ENCODE measurements at regions not wholly inside any gene's neighbourhood (a gene's known extent, or its start where the extent isn't known, plus 50 kb on each side); places are given as distances from the start of the nearest gene placed in this dataset.
A peak's percentile ranks its signal among the peaks of the same experiment; 100 is the strongest.
"Not testable (repeated sequence)": the region's sequence is repeated elsewhere in the genome, so short reads cannot be mapped to it uniquely, and the experiment has no call there.

DNA sequence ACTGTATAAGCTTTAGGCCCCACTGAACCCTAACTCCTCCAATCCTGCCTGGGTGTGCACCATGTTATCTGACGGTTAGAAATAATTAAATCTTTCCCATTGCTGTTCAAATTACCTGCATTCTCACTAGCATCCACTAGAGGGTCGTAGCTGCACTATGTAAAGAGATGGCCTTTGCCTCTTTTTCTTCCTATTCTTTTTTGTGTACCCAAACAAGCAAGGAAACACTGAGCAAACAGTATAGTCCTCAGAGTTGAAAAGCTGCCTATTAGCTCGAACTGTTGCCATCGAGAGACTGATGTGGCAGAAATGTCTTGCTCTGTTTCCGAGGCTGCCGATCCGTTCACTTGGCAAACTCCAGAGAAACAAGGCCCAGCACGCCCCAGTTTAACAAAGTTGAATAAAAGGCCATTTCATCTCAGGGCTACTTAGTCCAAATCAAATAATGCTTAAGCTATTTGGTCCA lies 163.8 kb upstream of the TRPM3 start:
- H3K9me3 ChIP-seq (ENCODE audit: control insufficient read depth in 2 of 3, low read length in 3 of 3): no peaks in the 10 kb centered on the region
- CTCF ChIA-PET: interaction anchor here (0.7 to 2.5 kb wide), 5 partner anchors 484 to 994 kb away, joined by 3 to 12 read pairs (median 5); no protein-coding TSS in a partner anchor
- no peak overlapping the region for H3K27ac Mint-ChIP-seq
- H3K27me3 ChIP-seq (ENCODE audit: control insufficient read depth in 2 of 2, insufficient read depth in 2 of 2, low read length in 2 of 2): no peaks in the 10 kb centered on the region
- no peaks in the 10 kb centered on the region for H3K4me1 ChIP-seq (ENCODE audit: control insufficient read depth in 2 of 2, insufficient read depth in 2 of 2, low read length in 2 of 2)
- intact Hi-C loops (cut with micrococcal nuclease): loop anchor here (1.0 to 10.0 kb wide), 7 partner anchors 320 to 988 kb away; no protein-coding TSS in a partner anchor
- POLR2A ChIA-PET: interaction anchor here (1.0 kb wide), 1 partner anchor 483 kb away, joined by 4 read pairs; the partner anchor contains the start of gene CEMIP2
- H3K36me3 Mint-ChIP-seq: no peaks in the 10 kb centered on the region
- H3K4me1 Mint-ChIP-seq: peaks cover 0 to 3% (median 0%) of the 10 kb centered on the region in 7 donors
- ATAC-seq: peak; percentile 79
- H3K36me3 ChIP-seq (ENCODE audit: control insufficient read depth in 2 of 3, insufficient read depth in 3 of 3, low read length in 3 of 3): no peaks in the 10 kb centered on the region
- no peaks in the 10 kb centered on the region for H3K9me3 Mint-ChIP-seq
- H3K4me3 Mint-ChIP-seq: no peak overlapping the region
- peak in 6 of 9 donors; percentile 10 to 42 (median 36) for DNase-seq
- no peak overlapping the region for H3K27ac ChIP-seq (ENCODE audit: low read depth, low read length)
- H3K27me3 Mint-ChIP-seq: peaks cover 2 to 9% (median 6%) of the 10 kb centered on the region in 5 donors
- H3K4me3 ChIP-seq (ENCODE audit: low read length): no peak overlapping the region

DNA sequence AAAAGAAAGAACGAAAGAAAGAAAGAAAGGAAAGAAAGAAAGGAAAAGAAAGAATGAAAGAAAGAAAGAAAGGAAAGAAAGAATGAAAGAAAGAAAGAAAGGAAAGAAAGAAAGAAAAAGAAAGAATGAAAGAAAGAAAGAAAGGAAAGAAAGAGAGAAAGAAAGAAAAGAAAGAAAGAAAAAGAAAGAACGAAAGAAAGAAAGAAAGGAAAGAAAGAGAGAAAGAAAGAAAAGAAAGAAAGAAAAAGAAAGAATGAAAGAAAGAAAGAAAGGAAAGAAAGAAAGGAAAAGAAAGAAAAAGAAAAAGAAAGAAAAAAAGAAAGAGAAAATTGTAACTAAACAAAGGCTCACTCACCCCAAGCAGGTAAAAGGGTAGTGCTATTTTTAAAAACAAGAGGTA lies 160.7 kb upstream of the TRPM3 start:
- POLR2A ChIA-PET; H3K4me1 ChIP-seq (ENCODE audit: control insufficient read depth in 2 of 2, insufficient read depth in 2 of 2, low read length in 2 of 2); H3K27me3 ChIP-seq (ENCODE audit: control insufficient read depth in 2 of 2, insufficient read depth in 2 of 2, low read length in 2 of 2); H3K4me1 Mint-ChIP-seq; H3K9me3 Mint-ChIP-seq; H3K4me3 Mint-ChIP-seq; ATAC-seq; H3K4me3 ChIP-seq (ENCODE audit: low read length); CTCF ChIA-PET; H3K27ac Mint-ChIP-seq; H3K27ac ChIP-seq (ENCODE audit: low read depth, low read length); H3K36me3 ChIP-seq (ENCODE audit: control insufficient read depth in 2 of 3, insufficient read depth in 3 of 3, low read length in 3 of 3); H3K9me3 ChIP-seq (ENCODE audit: control insufficient read depth in 2 of 3, low read length in 3 of 3); DNase-seq; H3K36me3 Mint-ChIP-seq: not testable (repeated sequence)
- peaks cover 0 to 15% (median 9%) of the 10 kb centered on the region in 5 donors for H3K27me3 Mint-ChIP-seq
- intact Hi-C loops (cut with micrococcal nuclease): loop anchor here (10.0 kb wide), 1 partner anchor 323 kb away; no protein-coding TSS in a partner anchor

- ATAC-seq: no peak
- intact Hi-C loops (cut with micrococcal nuclease): no loop called here
- H3K36me3 Mint-ChIP-seq: no peaks in the 10 kb centered on the region
- H3K4me3 ChIP-seq (ENCODE audit: low read length): no peak overlapping the region
- ChIA-PET CTCF (no interaction called here), POLR2A (no interaction called here)
- H3K27ac ChIP-seq (ENCODE audit: low read depth, low read length): no peak overlapping the region
- peaks cover 2 to 20% (median 9%) of the 10 kb centered on the region in 5 donors for H3K27me3 Mint-ChIP-seq
- H3K4me1 Mint-ChIP-seq: peaks cover 0 to 3% (median 0%) of the 10 kb centered on the region in 7 donors
- no peaks in the 10 kb centered on the region for H3K27me3 ChIP-seq (ENCODE audit: control insufficient read depth in 2 of 2, insufficient read depth in 2 of 2, low read length in 2 of 2)
- H3K4me1 ChIP-seq (ENCODE audit: control insufficient read depth in 2 of 2, insufficient read depth in 2 of 2, low read length in 2 of 2): no peaks in the 10 kb centered on the region
- no peak overlapping the region for H3K4me3 Mint-ChIP-seq
- no peaks in the 10 kb centered on the region for H3K9me3 ChIP-seq (ENCODE audit: control insufficient read depth in 2 of 3, low read length in 3 of 3)
- peak overlapping the region in 1 of 9 donors; percentile 12 for H3K27ac Mint-ChIP-seq
- H3K9me3 Mint-ChIP-seq: no peaks in the 10 kb centered on the region
- no peak for DNase-seq
- H3K36me3 ChIP-seq (ENCODE audit: control insufficient read depth in 2 of 3, insufficient read depth in 3 of 3, low read length in 3 of 3): no peaks in the 10 kb centered on the region
Measured at GRCh38 chr9:71279151-71279739, 157.8 kb upstream of the TRPM3 start.

DNA sequence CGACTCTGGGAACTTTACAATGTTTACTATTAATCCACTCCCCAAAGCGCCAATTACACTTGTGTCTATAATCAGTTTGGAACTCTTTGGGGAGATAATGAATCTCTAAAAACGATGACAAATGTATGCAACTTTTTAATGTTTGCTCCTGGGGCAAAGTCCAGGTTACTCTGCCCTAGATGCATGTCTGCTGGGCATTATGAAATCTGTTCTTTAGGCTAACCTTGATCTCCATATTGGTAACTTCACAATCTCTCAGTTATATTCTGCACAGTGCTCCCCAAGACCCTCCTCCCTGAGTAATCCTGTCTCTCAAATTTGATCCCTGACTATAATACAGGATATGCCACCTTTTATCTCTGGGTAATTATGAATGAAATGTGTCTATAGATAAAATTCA lies 152.2 kb upstream of the TRPM3 start:
- H3K4me1 ChIP-seq (ENCODE audit: control insufficient read depth in 2 of 2, insufficient read depth in 2 of 2, low read length in 2 of 2): no peaks in the 10 kb centered on the region
- no peak overlapping the region for H3K27ac ChIP-seq (ENCODE audit: low read depth, low read length)
- DNase-seq: no peak
- Mint-ChIP-seq H3K27ac (no peak overlapping the region), H3K4me1 (no peaks in the 10 kb centered on the region), H3K27me3 (peaks cover 0 to 21% (median 9%) of the 10 kb centered on the region in 5 donors), H3K9me3 (peaks cover 0 to 3% (median 0%) of the 10 kb centered on the region in 11 donors), H3K4me3 (no peak overlapping the region), H3K36me3 (no peaks in the 10 kb centered on the region)
- CTCF ChIA-PET: no interaction called here
- ATAC-seq: no peak
- POLR2A ChIA-PET: no interaction called here
- no peak overlapping the region for H3K4me3 ChIP-seq (ENCODE audit: low read length)
- no peaks in the 10 kb centered on the region for H3K36me3 ChIP-seq (ENCODE audit: control insufficient read depth in 2 of 3, insufficient read depth in 3 of 3, low read length in 3 of 3)
- intact Hi-C loops (cut with micrococcal nuclease): no loop called here
- H3K27me3 ChIP-seq (ENCODE audit: control insufficient read depth in 2 of 2, insufficient read depth in 2 of 2, low read length in 2 of 2): no peaks in the 10 kb centered on the region
- H3K9me3 ChIP-seq (ENCODE audit: control insufficient read depth in 2 of 3, low read length in 3 of 3): no peaks in the 10 kb centered on the region

DNA sequence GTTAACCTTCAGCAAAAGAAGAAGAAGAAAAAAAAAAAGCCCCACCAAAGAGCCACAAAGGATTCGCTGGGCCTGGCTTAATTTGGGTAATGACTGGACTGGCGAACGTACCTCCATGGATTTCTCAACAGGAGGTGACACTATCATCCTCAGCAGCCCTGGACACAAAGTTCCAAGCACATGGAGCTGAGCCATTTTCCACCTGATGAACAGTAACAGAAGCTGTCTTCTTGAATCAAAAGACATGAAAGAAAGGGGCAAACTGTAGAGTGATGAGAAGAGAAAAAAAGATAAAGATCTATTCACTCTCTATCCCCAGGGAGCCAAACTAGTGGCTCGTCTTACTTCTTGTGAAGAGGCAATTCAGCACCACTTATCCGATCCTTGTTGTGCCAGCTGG lies 150.2 kb upstream of the TRPM3 start:
- Histone ChIP-seq H3K4me3 (ENCODE audit: low read length) (no peak overlapping the region), H3K27ac (ENCODE audit: low read depth, low read length) (no peak overlapping the region), H3K9me3 (ENCODE audit: control insufficient read depth in 2 of 3, low read length in 3 of 3) (no peaks in the 10 kb centered on the region), H3K36me3 (ENCODE audit: control insufficient read depth in 2 of 3, insufficient read depth in 3 of 3, low read length in 3 of 3) (no peaks in the 10 kb centered on the region), H3K4me1 (ENCODE audit: control insufficient read depth in 2 of 2, insufficient read depth in 2 of 2, low read length in 2 of 2) (no peaks in the 10 kb centered on the region), H3K27me3 (ENCODE audit: control insufficient read depth in 2 of 2, insufficient read depth in 2 of 2, low read length in 2 of 2) (no peaks in the 10 kb centered on the region)
- ChIA-PET POLR2A (no interaction called here), CTCF (interaction anchor here (0.7 kb wide), 1 partner anchor 10 kb away, joined by 3 read pairs; no protein-coding TSS in a partner anchor)
- peaks cover 0 to 22% (median 15%) of the 10 kb centered on the region in 5 donors for H3K27me3 Mint-ChIP-seq
- ATAC-seq: no peak
- DNase-seq: no peak
- H3K27ac Mint-ChIP-seq: no peak overlapping the region
- H3K9me3 Mint-ChIP-seq: peaks cover 0 to 5% (median 0%) of the 10 kb centered on the region in 11 donors
- no peaks in the 10 kb centered on the region for H3K36me3 Mint-ChIP-seq
- intact Hi-C loops (cut with micrococcal nuclease): no loop called here
- no peaks in the 10 kb centered on the region for H3K4me1 Mint-ChIP-seq
- H3K4me3 Mint-ChIP-seq: no peak overlapping the region

DNA sequence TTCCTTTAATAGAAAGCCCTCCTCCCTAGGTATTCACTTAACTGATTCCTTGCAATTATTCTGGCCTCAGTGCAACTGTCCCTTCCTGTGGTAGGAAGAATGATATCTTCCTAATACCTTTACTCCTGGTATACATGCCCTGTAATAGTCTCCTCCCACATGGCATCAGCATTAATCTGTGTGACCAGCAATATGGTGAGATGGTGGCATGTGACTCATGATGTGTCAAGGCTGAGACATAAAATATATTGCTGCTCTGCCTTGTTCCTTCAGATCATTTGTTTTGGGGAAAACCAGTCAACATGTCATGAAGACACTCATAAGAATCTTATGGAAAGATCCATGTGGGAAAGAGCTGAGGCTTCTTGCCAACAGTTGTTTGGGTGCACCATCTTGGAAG lies 149.1 kb upstream of the TRPM3 start:
- Histone ChIP-seq H3K27ac (ENCODE audit: low read depth, low read length) (no peak overlapping the region), H3K9me3 (ENCODE audit: control insufficient read depth in 2 of 3, low read length in 3 of 3) (no peaks in the 10 kb centered on the region), H3K36me3 (ENCODE audit: control insufficient read depth in 2 of 3, insufficient read depth in 3 of 3, low read length in 3 of 3) (no peaks in the 10 kb centered on the region), H3K27me3 (ENCODE audit: control insufficient read depth in 2 of 2, insufficient read depth in 2 of 2, low read length in 2 of 2) (no peaks in the 10 kb centered on the region), H3K4me1 (ENCODE audit: control insufficient read depth in 2 of 2, insufficient read depth in 2 of 2, low read length in 2 of 2) (no peaks in the 10 kb centered on the region), H3K4me3 (ENCODE audit: low read length) (no peak overlapping the region)
- H3K4me3 Mint-ChIP-seq: no peak overlapping the region
- no peaks in the 10 kb centered on the region for H3K4me1 Mint-ChIP-seq
- DNase-seq (no peak), ATAC-seq (no peak)
- no peaks in the 10 kb centered on the region for H3K36me3 Mint-ChIP-seq
- ChIA-PET POLR2A (no interaction called here), CTCF (no interaction called here)
- no peak overlapping the region for H3K27ac Mint-ChIP-seq
- peaks cover 0 to 5% (median 0%) of the 10 kb centered on the region in 11 donors for H3K9me3 Mint-ChIP-seq
- intact Hi-C loops (cut with micrococcal nuclease): no loop called here
- peaks cover 0 to 19% (median 13%) of the 10 kb centered on the region in 5 donors for H3K27me3 Mint-ChIP-seq

DNA sequence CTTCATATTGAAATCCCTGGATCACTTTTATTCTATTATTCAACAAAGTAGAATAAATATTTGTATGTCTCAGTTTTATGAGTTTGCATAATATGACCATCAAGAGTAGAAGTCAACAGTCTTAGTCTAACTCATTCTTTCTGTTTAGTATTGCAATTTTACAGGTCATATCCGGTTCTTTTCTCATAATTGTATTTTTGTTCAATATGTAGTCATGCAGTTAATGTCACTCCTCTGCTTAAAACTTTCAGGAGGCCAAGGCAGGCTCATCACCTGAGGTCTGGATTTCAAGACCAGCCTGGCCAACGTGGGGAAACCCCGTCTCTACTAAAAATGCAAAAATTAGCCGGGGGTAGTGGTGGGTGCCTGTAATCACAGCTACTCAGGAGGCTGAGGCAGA lies 148.4 kb upstream of the TRPM3 start:
- Mint-ChIP-seq H3K4me1 (no peaks in the 10 kb centered on the region), H3K4me3 (no peak overlapping the region), H3K27me3 (peaks cover 0 to 17% (median 11%) of the 10 kb centered on the region in 5 donors), H3K27ac (no peak overlapping the region), H3K36me3 (no peaks in the 10 kb centered on the region), H3K9me3 (peaks cover 0 to 5% (median 0%) of the 10 kb centered on the region in 11 donors)
- no peak for DNase-seq
- intact Hi-C loops (cut with micrococcal nuclease): no loop called here
- Histone ChIP-seq H3K9me3 (ENCODE audit: control insufficient read depth in 2 of 3, low read length in 3 of 3) (no peaks in the 10 kb centered on the region), H3K4me3 (ENCODE audit: low read length) (no peak overlapping the region), H3K27me3 (ENCODE audit: control insufficient read depth in 2 of 2, insufficient read depth in 2 of 2, low read length in 2 of 2) (no peaks in the 10 kb centered on the region), H3K27ac (ENCODE audit: low read depth, low read length) (no peak overlapping the region), H3K4me1 (ENCODE audit: control insufficient read depth in 2 of 2, insufficient read depth in 2 of 2, low read length in 2 of 2) (no peaks in the 10 kb centered on the region), H3K36me3 (ENCODE audit: control insufficient read depth in 2 of 3, insufficient read depth in 3 of 3, low read length in 3 of 3) (no peaks in the 10 kb centered on the region)
- ChIA-PET CTCF (interaction anchor here (0.7 kb wide), 1 partner anchor 98 kb away, joined by 3 read pairs; no protein-coding TSS in a partner anchor), POLR2A (no interaction called here)
- ATAC-seq: no peak
